HG03135 (cell line): ENCODE measurements at regions not wholly inside any gene's neighbourhood (a gene's known extent, or its start where the extent isn't known, plus 50 kb on each side); places are given as distances from the start of the nearest gene placed in this dataset.

Source experiments
- ATAC-seq: cut with Tn5 transposase; IDR thresholded peaks from one replicate; pipeline ENCODE4 v1.9.1; 2021; ENCODE audit warnings: mild to moderate bottlenecking, moderate library complexity; ENCODE audit not compliant: unreplicated experiment

DNA sequence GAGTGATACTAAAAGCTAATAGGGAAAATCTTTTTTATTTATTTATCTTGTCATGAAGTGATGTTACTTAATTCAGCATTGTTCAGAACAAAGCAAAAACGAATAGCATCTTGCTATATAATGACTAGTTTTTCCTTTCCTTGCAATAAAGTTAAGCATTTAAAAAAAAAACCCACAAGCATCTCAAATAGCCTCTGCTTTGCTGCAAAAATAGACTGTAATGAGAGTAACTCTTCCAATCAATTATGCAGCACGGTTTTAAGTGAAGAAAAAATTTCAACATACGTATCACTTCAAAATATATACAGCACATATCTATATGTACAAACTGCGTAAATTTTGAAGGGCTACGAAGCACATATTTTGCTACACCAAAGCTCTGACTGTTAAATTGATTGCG, 153.3 kb upstream of the VRK2 start:
- no peak for ATAC-seq

DNA sequence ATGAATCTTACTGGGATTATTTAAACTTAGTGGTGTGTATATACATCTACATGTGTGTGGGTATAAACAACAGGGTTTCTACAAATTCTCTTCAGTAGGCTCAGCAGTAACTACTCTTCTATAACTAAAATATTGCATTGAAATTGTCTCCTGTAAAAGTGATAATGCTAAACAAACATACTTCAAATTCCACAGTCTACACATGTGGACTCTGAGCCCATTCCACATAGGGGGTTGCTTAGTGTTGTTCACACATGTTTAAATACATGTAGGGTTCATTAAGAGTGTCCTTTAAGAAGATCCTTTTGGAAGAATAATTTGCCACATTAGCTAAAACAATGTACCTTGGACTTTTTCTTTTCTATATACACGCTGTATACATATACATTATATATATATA, 152.8 kb upstream of the VRK2 start:
- no peak for ATAC-seq

DNA sequence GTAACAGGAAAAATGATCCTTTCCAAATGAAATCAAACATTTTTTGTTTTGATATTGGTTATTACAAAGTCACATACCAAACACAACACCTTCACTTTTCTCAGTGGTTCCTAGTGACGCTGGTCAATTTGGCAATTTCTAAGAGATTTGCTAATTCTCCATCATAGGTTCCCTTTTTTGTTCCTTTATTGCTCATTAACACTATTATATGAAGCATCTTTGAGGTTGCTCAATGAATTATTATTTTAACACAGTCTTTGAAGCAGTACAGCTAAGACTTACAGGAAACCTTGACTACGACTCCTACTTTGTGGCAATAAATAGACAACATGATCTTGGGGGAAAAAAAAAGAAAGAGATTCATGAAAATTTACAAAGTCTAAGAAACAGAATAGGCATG, 152.2 kb upstream of the VRK2 start:
- no peak for ATAC-seq

DNA sequence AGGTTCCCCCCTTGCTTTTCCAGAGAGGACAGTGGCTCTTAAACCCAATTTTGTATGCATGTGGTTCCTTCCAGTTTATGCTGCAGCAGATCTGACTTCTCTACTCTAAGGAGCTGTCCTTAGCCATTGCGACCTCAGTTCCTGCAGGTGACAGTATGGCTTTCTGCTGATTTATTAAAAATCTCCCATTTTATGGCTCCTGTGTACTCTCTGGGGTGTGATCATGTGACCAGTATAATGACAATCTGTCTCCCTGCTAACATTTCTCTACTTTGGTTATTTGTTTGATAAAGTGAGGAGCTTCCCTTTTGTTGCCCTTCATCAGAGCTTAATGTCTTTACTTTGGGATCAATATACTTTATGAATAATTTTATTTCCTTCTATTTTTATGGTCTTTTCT, 148.7 kb upstream of the VRK2 start:
- no peak for ATAC-seq

DNA sequence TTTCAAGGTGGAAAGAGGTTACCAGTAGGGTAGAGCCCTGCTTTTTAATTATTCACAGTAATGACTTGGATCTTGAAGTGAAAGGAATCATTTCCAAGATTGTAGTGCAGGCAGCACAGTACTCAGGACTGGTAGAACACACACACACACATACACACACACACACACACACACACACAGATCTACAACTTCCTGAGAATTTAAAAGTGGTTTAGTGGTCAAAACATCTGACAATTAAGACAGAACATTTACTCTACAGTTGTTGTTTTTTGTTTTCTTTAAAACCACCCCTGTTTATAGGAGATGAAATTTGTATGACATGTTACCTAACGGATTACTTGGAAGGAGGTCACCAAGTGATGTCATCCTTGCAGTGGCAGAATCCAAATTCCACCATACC, 146.7 kb upstream of the VRK2 start:
- ATAC-seq = no peak

DNA sequence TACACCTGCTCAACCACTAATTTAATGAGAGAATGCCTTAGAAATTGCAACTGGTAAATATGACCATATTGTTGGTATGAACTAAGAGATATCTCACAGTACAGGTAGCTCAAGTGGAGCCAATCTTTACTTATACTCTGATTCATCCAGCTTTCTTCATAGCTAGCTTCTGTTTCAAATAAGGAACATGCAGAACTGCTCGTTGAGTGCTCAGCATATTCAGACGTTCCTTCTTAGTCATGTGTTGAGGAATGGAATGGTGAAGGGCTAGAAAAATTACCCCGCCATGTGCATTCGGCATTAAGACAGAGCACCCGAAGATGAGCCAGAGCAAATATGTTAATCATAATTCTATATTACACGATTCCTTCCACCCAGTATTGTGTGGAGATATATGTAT, 144.0 kb upstream of the VRK2 start:
- ATAC-seq = no peak

DNA sequence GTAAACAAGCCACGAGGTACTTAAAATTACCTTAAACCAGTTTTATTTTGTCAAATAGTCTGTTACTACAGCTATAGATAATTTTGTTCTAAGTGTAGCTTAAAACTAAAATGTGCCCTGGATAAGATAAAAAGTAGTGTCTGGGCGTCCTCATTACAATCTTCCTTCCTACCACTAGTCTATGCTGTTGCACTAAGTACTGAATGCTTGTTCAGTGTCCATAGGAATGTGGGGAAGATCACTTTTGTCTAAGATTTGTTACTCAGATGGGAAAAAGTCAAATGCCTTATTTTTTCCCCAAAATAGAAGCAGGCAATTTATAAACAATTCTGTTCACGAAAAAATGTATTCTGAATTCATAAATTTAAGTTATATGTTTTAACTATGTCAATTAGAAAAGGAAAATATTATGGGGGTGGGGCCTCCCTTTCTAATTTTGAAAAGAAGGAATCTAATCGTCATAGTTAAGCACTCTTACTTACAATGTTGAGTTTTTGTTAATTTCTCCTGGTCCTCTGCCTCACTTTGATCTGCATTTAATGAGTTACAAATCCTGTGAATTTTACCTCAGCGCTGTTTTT, 140.4 kb upstream of the VRK2 start:
- ATAC-seq = peak; percentile 55

DNA sequence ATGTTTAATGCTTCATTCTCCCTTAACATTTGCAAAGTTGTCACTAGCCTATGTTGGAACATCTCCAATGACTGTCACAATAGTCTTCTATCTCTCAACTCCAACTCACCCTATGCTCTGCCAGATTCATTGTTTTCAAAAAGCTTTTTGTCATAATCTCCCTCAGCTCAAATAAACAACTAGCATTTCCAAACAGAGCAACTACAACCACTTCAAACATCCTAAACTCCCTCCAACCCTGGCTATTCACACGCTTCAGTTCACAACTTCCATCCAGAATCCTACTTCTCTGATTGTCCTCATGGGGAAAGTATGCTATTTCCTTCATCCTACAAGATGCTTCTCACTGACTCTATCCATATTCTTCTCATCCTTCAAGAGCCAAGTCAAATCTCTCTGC, 139.2 kb upstream of the VRK2 start:
- no peak for ATAC-seq

DNA sequence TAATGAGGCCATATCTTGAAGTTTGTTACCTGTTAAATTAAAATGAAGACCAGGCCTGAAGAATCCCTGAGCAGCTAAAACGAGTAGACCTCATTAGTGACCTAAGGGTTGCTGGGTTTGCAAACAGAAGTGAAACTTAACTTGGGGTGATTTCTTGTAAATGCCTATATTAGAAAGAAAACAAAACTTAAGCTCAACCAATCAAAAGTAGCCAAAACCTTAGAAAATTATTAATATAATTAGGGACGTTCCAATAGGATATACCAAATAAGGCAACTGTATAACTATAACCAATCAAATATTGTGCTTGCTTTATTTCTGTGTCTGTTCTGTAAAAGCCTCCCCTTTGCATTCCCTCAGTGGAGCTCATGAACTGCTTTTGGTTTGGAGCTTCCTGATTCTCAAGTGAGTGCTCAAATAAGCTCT, 137.9 kb upstream of the VRK2 start:
- ATAC-seq = peak; percentile 85

DNA sequence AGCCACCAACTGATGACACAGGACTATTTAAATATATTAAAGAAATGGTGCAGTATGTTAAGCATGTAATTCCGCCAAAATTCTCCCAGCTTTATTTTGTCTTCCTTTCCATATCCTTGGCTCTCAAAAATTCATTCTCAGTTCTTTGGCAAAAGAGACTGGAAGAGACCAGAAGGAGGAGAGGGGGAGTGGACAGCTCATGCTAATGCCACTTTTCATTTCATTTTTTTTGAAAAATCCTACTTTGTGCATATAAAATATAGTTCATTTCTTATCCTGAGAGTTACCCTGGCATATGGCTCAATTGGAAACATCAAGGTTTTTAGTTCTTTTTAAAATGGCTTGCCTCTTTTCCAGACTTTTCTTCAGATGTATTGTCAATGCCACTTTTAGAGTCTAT, 128.5 kb upstream of the VRK2 start:
- no peak for ATAC-seq

DNA sequence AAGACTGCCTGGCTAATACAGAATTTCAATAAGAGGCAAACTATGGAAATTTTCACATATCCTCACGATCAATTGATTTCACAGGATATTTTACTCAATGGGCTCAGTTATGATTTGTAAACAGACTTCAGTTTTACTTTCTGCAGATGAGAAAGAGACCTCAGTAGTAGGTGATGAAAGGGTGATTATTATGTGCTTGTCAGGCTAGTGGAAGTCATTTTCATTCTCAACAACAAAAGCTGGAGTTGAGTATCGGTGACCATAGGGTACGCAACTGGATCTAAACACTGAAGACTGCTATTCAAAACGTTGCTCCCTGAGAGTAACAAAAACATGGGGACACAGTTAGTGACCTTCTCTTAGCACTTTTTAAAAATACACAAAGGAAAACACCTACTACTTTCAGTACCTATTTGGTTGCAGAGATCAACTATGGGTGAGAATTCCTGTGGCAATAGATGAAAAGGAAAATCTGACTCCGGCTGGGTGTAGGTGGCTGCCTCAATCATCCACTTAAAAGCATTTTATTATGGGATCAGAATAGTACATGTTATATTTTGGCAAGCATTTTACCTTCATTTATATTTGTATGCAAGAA, 126.2 kb upstream of the VRK2 start:
- no peak for ATAC-seq

DNA sequence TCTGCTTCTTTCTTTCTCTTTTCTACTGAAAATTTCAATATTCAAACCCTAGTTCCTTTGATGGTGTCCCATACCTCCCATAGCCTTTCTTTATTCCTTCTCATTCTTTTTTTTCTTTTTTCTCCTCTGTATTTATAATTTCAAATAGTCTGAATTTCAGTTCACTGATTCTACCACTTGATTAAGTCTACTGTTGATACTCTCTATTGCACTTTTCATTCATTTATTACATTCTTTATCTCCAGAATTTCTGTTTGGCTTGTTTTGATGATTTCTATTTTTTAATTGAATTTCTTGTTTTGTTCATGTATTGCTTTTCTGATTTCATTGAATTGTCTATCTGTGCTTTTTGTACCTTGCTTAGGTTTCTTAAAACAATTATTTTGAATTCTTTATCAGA, 111.9 kb upstream of the VRK2 start:
- no peak for ATAC-seq

DNA sequence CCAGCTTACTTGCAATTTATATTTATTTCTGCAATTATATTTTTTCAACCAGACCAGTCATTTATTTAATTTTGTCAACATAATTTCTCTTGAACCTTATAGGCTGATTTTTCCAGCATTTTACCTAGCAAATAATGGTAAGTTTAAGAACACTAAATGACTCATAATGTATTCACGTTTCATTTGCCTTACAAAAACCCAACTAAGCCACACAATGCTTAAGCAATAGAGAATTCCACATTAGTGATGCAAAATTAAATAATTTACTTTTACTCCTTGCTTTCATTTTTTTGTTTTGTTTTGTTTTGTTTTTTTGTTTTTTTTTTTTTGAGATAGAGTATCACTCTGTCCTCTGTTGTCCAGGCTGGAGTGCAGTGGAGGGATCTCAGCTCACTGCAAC, 110.4 kb upstream of the VRK2 start:
- ATAC-seq = no peak

DNA sequence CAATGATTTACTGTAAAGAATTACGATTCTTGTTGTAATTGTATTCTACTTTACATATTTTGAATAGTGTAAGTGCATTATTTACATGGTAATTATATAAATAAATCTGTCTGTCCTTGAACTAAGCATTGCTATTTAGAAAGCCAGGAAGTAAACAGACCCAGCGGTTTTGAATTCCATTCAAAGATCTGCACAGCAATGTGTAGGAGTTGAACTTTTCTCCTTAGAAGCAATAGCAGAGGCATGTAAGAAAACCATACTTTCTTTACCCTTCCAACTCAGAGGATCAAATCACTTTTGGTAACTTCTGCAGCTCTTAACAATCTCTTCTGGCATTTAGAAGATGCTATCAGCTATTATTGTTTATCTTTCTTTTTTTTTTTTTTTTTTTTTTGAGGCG, 109.2 kb upstream of the VRK2 start:
- no peak for ATAC-seq

DNA sequence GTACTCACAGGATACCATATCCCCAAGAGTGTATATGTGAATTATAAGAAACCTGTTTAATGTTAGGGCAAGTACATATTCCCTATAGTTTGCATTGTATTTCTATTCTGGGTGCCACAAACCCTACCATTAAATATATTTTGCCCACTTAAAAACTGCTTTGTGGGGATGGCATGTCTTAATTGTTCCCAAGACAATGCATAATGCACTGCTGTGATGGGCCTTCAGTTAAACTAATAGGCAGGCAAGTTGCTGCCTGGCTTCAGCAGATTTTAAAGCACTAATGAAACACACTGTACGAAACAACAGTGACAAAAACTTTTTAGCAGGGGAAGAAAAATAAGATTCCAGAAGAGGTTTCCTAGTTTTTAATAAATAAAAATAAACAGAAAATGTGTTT, 104.8 kb upstream of the VRK2 start:
- no peak for ATAC-seq

DNA sequence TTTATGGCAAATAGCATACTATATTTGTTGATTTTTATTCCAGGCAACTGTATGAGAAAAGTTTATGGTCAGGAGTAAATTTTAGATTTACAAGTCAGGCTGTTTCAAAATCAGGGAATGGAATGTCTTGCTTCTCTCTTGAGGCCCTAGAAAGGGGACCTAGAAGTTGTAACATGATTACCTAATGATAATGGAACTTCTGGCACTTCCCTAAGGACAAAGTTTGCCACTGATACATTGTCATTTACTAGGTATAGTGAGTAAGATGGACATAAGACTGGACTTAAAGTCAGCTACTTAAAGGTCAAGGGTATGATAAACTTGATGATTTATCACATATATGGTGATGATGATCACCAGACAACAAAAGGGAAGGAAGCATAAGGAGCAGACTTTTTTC, 103.3 kb upstream of the VRK2 start:
- ATAC-seq = no peak

DNA sequence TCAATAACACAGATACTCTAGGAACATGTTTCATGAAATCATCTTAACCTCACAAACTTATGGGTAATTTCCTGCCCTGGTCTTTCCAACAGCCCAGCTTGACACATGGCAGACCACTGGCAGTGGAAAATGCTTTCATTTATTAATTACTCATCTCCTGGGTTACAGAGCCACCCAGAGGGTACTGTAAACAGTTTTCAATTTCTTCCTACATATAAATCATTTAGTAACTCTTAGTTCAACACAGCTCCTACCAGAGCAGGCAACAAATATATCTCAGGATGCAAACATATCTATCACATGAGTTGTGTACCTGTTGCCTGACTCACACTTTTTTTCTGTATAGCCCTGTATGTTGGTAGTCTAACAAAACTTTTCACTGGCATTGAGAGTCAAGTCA, 99.2 kb upstream of the VRK2 start:
- no peak for ATAC-seq

DNA sequence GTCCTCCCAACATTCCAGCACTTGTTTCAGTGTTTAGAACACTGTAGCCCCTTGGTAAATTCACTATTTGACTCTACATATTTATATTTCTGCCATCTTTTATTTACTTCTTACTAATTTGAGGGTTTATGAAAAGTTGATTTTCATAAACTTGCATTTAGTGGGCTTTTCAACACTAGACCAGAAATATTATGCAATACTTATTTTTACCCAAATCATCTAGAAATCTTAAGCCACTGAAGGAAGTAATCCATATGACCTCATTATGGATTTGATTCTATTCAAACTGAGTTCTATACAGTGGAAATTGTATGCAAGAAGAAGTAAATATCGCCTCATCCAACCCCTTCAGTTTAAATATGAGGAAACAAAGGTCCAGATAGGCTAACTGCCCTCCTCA, 92.6 kb upstream of the VRK2 start:
- no peak for ATAC-seq

DNA sequence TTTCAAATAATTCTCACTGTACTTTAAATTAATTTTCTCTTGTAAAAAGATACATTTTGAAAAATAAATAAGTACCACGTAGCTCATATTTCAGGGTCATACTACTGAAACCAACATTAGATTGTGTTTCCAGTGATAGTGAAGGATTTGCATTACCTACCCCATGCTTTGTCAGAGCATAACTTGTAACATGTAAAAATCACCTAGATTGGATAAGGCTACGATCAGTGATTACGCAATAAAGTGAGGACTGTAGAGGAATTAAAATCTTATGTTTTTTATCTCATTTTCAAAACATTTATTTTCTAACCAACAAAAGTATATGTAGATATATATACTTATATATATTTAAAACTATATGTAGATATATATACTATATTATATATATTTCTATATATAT, 89.4 kb upstream of the VRK2 start:
- ATAC-seq = no peak

DNA sequence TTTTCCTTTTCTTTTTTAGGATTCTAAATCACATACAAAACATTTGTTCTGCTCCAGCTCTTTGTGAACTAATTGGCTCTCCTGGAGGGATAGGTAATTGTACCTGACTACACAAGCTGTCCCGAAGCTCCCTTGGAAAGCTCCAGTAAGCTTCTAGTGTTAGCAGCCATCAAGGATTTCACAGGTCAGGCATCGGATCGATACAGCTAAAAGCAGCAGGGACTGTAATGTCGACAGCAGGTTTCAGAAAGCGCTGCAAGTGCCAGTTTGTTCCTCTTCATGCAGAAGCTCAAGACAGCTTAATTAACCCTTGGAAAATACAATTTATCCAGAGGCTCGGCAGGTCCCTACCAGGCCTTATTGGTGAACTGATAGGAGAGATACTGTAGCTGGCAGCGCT, 87.2 kb upstream of the VRK2 start:
- ATAC-seq = no peak

DNA sequence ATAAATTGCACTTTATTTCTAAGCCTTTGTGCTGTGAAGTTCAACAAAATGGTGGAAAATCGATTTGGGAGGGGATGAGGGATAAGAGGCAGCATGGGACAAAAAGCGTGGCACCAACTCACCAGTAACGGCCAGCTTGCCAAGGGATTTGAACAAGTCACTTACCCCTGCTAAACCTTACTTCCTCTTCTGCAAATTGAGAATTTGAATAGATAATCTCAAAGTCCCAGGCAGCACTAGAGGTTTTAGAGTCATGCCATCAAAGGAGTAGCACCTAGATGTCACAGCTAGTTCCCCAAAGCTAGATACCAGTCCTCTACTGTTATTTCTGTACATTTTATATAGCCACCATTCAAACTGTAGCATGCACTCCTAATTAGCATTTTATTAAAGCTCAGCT, 83.7 kb upstream of the VRK2 start:
- ATAC-seq = no peak

DNA sequence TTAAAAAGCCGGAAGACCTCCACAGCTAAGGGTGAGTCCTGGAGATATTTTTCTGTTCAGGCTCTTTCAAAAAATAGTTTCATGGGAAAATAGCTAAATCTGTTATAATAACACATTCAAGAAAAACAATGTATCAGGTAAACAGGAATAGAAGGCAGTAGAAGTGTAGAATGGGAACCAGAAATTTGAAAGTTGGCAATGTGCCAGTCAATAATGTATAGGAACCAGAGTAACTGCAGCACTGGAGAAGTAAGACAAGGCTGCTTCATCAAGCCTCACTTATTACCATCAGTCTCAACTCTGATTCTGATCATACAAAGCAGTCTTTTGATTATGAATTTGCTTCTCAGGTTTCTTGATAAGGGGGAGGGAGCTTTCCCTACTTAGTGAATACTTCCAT, 81.4 kb upstream of the VRK2 start:
- no peak for ATAC-seq

DNA sequence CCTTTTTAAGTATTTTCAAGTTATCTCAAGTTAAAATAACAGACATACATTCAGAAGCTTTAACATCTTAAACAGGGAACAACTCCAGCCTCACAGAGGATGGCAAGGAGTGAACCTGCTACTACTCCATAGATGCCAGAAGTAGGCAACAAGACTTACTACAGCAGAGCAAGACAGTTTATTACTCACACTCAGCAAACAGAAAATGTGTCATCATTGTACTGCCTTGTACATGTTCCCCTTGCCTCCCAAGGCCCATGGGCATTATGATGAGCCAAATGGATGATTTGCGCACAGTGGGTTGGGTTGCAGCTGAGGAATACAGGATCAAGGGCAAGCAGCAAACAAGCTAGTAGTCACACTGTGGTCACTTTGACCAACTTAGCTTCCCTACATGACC, 80.6 kb upstream of the VRK2 start:
- no peak for ATAC-seq
